HCEC 1CT (cell line): ENCODE measurements at regions not wholly inside any gene's neighbourhood (a gene's known extent, or its start where the extent isn't known, plus 50 kb on each side); places are given as distances from the start of the nearest gene placed in this dataset.

ENCODE experiments used
- DNase-seq: peaks from one replicate; pipeline ENCODE4 v3.0.0-alpha.2; 2017

- no peak for DNase-seq
Measured at GRCh38 chr5:63719147-63719546, 243.1 kb downstream of the HTR1A start.

- DNase-seq, result no peak
Measured at GRCh38 chr5:63700241-63700640, 262.0 kb downstream of the HTR1A start.

GRCh38 chr5:63697811-63698210 is 264.4 kb downstream of the HTR1A start:
- no peak for DNase-seq

- no peak for DNase-seq
Measured at GRCh38 chr5:63690546-63690945, 271.7 kb downstream of the HTR1A start.

GRCh38 chr5:63687854-63688516 is 274.3 kb downstream of the HTR1A start:
- no peak for DNase-seq

GRCh38 chr5:63686938-63687337 is 275.3 kb downstream of the HTR1A start:
- DNase-seq, result no peak

GRCh38 chr5:63686181-63686580 is 276.1 kb downstream of the HTR1A start:
- DNase-seq, result no peak

- no peak for DNase-seq
Measured at GRCh38 chr5:63685454-63685853, 276.8 kb downstream of the HTR1A start.

- DNase-seq, result no peak
Measured at GRCh38 chr5:63674881-63675280, 287.4 kb downstream of the HTR1A start.

- no peak for DNase-seq
Measured at GRCh38 chr5:63655043-63655442, 307.2 kb downstream of the HTR1A start.

GRCh38 chr5:63650581-63650980 is 311.7 kb downstream of the HTR1A start:
- no peak for DNase-seq

GRCh38 chr5:63648376-63648775 is 313.9 kb downstream of the HTR1A start:
- DNase-seq, result no peak

- no peak for DNase-seq
Measured at GRCh38 chr5:63629951-63630630, 332.2 kb downstream of the HTR1A start.

GRCh38 chr5:63613442-63613841 is 348.8 kb downstream of the HTR1A start:
- no peak for DNase-seq

- no peak for DNase-seq
Measured at GRCh38 chr5:63603996-63604395, 358.2 kb downstream of the HTR1A start.

GRCh38 chr5:63602971-63603370 is 359.3 kb downstream of the HTR1A start:
- no peak for DNase-seq

- no peak for DNase-seq
Measured at GRCh38 chr5:63596254-63596653, 366.0 kb downstream of the HTR1A start.

- DNase-seq, result no peak
Measured at GRCh38 chr5:63573380-63573779, 388.9 kb downstream of the HTR1A start.

- no peak for DNase-seq
Measured at GRCh38 chr5:63572740-63573139, 389.5 kb downstream of the HTR1A start.

GRCh38 chr5:63570752-63571151 is 391.5 kb downstream of the HTR1A start:
- no peak for DNase-seq

GRCh38 chr5:63564789-63565188 is 397.5 kb downstream of the HTR1A start:
- no peak for DNase-seq

GRCh38 chr5:63563008-63563917 is 399.0 kb downstream of the HTR1A start:
- no peak for DNase-seq

- DNase-seq, result no peak
Measured at GRCh38 chr5:63555874-63556273, 406.4 kb downstream of the HTR1A start.

- no peak for DNase-seq
Measured at GRCh38 chr5:63554191-63554590, 408.1 kb downstream of the HTR1A start.
